Adrenal gland (tissue), 5 donors: ENCODE measurements at regions not wholly inside any gene's neighbourhood (a gene's known extent, or its start where the extent isn't known, plus 50 kb on each side); places are given as distances from the start of the nearest gene placed in this dataset.

Source experiments
- CTCF ChIP-seq, 6 experiments: fragments of 450-650 bp in 4 of 6; fragments of 200-600 bp in 2 of 6; sonication (generic) in 1 of 6; IDR thresholded peaks; 1 replicate in 5 of 6; 2 replicates in 1 of 6; pipeline versions ENCODE4 v1.5.1 to v1.8.0; 2016 to 2021; ENCODE audit warnings: antibody characterized with exemption in 6 of 6, mild to moderate bottlenecking in 2 of 6, moderate library complexity in 1 of 6
- POLR2A ChIP-seq, 2 donors: fragments of 450-650 bp; IDR thresholded peaks; one replicate each; pipeline ENCODE4 v1.6.1; 2017; ENCODE audit warnings: antibody characterized with exemption in 2 of 2, mild to moderate bottlenecking in 2 of 2, moderate library complexity in 1 of 2
- donor health status: DM: no; HTN: no; CAD: no.

GRCh38 chr6:41434803-41435481 lies 99.5 kb downstream of the NCR2 start:
- TF ChIP-seq POLR2A (IDR thresholded peaks at IDR 0.05) = no peak
- TF ChIP-seq CTCF (IDR thresholded peaks at IDR 0.05) = no peak
